ENCODE measurements at regions not wholly inside any gene's neighbourhood (a gene's known extent, or its start where the extent isn't known, plus 50 kb on each side); places are given as distances from the start of the nearest gene placed in this dataset.

DNA sequence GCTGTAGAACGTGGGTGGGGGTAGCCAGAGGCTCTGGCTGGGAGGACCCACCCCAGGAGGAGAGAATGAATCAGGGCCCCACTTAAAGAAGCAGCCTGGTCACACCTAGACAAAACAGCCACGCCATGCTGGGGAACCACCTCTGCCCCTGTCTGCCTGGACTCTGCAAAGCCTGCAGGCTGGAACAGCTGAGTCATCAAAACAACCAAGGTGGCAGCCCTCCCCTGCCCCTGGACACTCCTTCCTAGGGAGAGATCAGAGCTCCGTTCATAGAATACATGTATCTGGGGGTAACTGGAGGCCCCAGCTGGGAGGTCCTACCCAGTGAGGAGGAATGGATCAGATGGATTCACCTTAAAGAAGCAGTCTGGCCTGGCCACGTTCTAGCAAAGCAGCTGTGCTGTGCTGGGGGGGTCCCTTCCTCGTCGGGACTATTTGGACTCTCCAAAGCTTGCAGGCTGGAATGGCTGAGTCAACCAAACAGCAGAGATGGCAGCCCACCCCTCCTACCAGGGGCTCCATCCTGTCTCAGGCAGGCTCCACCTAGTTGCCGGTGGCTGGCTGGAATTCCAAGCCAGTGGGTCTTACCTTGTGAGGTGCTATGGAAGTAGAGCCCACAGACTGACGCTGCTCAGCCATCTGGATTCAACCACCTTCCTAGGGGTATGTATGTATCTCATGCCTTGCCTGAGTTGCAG lies 50.5 kb upstream of the NT5C1B start:
- no peak for DNase-seq

Measured in NCI-H1436 (cell line).